SK-N-SH (cell line): ENCODE measurements at regions not wholly inside any gene's neighbourhood (a gene's known extent, or its start where the extent isn't known, plus 50 kb on each side); places are given as distances from the start of the nearest gene placed in this dataset.

ENCODE experiments used
- RFX5 ChIP-seq: IDR thresholded peaks from 2 replicates; pipeline ENCODE4 v1.6.1; 2012; ENCODE audit warnings: mild to moderate bottlenecking, improper control_type of control experiment, low read length
- TF ChIP-seq, protein P1 (sequence below): fragments of 200-600 bp; sonication (generic); IDR thresholded peaks from 2 replicates; pipeline ENCODE4 v1.6.1; 2017; ENCODE audit warnings: antibody characterized with exemption, mild to moderate bottlenecking, moderate library complexity

DNA sequence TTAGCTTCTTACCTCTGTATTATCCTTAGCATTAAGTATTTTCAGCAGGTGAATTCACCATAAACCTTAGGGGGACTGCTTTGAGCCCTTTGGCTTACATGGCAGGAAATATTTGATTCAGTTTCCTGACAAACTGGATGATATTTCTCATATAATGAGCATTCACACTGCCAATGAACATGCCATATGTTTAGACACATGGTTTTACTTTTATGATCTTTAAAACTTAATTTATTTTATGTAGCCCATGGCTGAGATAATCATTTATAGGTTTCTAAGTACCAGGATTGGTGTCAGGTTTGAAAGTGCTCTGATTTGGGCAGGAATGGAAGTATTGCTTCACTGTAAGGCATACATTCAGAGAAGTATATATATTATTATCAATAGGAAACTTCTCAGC is 319.1 kb downstream of the ZPLD1 start:
- no peak for TF ChIP-seq RFX5
- TF ChIP-seq, protein P1, sequence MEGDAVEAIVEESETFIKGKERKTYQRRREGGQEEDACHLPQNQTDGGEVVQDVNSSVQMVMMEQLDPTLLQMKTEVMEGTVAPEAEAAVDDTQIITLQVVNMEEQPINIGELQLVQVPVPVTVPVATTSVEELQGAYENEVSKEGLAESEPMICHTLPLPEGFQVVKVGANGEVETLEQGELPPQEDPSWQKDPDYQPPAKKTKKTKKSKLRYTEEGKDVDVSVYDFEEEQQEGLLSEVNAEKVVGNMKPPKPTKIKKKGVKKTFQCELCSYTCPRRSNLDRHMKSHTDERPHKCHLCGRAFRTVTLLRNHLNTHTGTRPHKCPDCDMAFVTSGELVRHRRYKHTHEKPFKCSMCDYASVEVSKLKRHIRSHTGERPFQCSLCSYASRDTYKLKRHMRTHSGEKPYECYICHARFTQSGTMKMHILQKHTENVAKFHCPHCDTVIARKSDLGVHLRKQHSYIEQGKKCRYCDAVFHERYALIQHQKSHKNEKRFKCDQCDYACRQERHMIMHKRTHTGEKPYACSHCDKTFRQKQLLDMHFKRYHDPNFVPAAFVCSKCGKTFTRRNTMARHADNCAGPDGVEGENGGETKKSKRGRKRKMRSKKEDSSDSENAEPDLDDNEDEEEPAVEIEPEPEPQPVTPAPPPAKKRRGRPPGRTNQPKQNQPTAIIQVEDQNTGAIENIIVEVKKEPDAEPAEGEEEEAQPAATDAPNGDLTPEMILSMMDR = no peak
